GM11168 (cell line): ENCODE measurements at regions not wholly inside any gene's neighbourhood (a gene's known extent, or its start where the extent isn't known, plus 50 kb on each side); places are given as distances from the start of the nearest gene placed in this dataset.
"Not testable (repeated sequence)": the region's sequence is repeated elsewhere in the genome, so short reads cannot be mapped to it uniquely, and the experiment has no call there.

Experiments used
- in situ Hi-C: fragments of 300-500 bp; cut with MboI; formaldehyde crosslinking; loops from one replicate; pipeline ENCODE4 v1.12.0; 2022; ENCODE audit warnings: low sequenced_read_pairs; ENCODE audit not compliant: unreplicated experiment

DNA sequence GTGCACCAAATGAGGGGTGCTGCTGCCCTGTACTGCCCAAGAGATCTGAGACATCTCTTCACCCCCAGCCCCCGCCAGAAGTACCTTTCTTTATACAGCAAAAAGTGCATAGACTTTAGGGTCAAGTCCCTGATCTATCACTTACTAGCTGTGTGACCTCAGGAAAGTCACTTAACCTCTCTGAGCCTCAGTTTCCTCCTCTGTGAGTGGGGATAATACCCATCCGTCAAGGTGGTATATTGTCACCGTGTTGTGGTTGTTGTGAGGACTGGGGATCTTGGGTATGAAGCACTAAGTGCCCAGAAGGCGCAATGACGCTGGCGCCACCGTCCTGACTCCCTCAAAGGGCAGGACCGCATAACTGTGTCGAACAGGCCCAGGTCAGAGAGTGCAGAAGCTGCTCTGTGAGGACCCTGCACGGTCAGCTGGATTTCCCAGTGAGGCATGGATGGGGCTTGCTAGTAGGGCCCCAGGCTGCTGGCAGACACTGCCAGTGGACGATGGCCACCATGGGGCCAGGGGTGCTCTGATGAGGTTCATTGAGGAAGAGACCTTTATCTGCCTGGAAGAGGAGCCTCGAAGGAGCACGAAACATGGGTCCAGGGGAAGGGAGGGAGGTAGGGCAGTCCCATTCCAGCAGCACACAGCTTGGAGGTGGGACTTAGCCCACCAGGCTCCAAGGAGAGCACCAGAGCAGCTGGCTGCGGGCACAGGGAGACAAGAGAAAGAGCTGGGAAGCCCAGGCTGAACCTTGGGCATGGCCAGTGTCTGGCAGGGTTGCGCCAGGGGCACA, 61.8 kb upstream of the LAPTM4A start:
- in situ Hi-C loops: no loop called here

DNA sequence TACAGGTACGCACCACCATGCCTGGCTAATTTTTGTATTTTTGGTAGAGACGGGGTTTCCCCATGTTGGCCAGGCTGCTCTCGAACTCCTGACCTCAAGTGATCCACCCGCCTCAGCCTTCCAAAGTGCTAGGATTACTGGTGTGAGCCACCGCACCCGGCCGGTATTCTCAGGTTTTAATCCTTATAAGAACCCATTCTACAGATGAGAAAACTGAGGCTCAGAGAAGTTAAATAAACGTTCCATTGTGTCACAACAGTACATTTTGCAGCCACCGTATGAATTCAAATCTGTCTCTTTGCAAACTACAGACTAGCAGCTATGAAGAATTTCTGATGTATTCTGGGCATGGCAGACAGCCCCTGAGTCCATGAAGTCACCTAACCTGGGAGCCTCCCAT, 60.9 kb upstream of the LAPTM4A start:
- in situ Hi-C loops: not testable (repeated sequence)

DNA sequence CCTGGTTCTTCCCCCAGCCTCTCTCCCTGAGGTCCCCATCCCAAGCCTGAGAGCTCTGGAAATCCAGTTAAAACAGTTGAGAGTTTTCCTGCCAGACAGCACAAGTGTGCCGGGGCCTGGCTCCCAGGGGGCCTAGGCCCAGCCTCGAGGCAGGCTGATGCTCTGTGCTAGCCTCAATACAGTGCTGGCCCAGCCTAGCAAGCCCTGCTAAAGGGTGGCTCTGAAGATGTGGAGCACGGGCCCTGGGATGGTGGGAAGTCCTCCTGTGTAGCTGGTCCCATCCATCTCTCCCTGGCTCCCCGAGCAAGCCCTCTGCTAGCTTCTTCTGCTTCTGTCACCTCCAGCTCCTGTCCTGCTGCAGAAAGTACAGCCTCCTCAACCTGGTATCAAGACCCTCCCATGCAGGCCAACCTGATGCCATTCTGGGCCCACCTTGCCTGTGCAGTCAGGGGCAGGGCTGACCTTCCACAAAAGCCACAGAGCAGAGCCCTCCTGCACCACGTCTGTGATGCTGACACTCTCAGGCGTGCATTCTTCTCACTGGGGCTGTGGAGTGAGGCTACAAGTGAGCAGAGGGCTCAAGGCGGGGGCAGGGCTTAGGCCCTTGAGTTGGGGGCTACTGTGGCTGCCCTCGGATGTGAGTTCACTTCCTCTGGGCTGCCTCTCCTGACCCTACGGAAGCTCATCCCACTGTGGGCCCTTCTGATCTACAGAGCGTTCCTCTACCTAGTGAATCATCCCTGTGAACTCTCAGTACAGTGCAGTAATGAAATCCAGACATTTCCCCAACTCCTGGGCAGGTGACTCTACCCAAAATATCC, 60.1 kb upstream of the LAPTM4A start:
- in situ Hi-C loops: no loop called here

DNA sequence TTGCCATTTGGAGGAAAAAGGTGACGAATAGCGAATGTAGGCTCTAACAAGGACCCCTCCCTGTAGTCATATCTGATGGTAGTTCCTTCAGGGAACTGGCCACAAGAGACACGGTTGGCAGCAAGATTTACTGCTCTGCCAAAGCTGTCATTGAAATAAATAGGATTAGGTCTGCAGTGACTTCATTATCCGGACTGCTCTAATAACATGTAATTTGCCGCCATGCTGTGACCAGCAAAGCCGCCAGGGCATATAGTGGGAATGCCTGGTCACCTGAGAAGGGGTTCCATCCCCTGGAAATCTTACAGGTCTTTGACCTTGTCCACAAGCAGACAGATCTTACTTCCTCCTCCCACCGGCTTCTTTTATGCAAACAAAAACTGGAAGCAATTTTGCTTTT, 59.4 kb upstream of the LAPTM4A start:
- in situ Hi-C loops: no loop called here

DNA sequence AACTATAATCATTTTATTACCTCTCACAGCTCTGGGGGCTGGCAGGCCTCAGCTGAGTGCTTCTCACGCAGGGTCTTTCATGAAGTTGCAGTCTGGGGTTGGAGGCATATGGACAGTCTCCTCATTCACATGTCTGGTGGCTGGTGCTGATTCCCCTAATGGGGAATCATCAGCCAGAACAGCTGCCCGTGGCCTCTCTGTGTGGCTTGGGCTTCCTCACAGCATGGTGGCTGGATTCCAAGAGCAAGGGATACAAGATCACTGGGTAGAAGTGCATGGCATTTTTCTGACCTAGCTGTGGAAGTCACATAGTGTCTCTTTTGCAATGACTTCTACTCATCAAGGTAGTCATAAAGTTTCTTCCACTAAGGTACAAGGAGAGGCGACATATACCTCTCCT, 59.0 kb upstream of the LAPTM4A start:
- in situ Hi-C loops: no loop called here

DNA sequence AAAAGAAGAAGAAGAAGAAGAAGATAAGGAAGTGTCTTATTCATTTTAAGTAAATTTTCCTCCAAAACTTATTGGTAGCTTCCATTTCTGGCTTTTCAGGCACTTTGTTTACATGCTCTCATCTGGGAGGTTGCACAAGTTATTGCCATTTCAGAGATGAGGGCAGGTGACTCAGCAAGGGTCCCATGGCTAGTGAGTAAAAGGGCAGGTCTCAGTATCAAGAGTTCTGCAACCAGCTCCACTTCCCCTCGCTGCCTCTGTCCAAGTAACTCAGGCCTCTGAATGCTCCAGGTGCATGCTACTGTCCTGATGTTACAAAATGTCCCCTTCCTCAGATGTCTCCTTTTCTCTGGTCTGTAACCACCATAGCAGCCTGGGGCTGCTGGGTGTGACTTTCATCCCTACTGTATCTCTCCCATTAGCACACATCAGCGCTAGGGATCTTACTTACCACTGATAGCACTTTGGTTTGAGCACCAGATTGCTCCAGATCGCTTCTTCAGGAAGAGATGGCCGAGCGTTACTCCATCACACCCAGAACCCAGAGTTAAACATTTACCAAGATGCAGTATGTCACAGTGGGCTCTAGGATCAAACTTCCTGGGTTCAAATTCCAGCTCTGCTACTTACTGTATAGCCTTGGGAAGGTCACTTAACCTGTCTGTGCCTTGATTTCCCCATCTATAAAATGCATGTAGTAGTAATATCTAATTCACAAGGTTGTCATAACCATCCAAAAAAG, 57.4 kb upstream of the LAPTM4A start:
- in situ Hi-C loops: no loop called here

DNA sequence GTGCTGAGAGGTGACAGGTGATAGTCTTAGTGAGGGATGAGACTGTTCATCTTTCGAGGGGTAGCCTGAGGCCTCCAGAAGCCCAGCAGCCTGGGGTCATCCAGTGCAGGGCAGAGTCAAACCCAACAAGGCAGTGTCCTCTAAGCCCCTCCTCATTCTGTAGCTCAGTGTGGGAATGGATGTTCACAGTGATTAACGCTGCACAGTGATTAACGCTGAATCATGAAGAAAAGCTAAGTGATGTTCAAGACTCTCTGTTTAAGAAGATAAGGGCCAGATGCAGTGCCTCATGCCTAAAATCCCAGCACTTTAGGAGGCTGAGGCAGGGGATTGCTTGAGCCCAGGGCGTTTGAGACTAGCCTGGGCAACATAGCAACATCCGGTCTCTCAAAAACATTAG, 56.3 kb upstream of the LAPTM4A start:
- in situ Hi-C loops: no loop called here

DNA sequence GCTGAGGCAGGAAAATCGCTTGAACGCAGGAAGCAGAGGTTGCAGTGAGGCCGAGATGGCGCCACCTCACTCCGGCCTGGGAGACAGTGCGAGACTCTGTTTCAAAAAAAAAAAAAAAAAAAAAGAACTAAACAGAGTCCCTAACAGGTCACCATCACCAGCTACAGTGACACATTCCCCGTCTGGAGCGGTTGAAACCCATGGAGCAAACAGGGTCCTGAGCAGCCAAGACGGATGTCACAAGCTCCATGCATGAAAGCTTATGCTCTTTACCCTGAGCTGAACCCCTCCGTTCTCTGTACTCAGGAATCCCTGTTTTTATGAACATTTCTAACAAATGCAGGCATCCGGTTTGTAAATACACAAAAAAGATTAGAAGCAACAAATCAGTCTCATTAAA, 55.9 kb upstream of the LAPTM4A start:
- in situ Hi-C loops: no loop called here

DNA sequence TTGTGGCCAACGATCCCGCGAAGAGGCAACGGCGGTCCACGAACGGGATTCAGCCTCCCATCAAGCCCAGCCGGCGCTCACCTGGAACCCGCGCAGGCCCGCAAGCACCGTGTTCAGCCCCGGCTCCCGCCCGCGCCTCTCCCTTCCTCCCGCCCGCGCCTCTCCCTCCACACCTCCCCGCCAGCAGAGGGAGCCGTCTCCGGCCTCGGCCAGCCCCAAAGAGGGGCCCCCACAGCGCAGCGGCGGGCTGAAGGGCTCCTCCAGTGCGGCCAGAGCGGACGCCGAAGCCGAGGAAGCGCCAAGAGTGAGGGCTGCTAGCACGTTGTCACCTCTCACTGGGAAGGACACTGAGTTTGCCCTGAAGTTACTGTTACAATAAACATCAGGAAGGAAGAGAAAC, 55.3 kb upstream of the LAPTM4A start:
- in situ Hi-C loops: no loop called here

DNA sequence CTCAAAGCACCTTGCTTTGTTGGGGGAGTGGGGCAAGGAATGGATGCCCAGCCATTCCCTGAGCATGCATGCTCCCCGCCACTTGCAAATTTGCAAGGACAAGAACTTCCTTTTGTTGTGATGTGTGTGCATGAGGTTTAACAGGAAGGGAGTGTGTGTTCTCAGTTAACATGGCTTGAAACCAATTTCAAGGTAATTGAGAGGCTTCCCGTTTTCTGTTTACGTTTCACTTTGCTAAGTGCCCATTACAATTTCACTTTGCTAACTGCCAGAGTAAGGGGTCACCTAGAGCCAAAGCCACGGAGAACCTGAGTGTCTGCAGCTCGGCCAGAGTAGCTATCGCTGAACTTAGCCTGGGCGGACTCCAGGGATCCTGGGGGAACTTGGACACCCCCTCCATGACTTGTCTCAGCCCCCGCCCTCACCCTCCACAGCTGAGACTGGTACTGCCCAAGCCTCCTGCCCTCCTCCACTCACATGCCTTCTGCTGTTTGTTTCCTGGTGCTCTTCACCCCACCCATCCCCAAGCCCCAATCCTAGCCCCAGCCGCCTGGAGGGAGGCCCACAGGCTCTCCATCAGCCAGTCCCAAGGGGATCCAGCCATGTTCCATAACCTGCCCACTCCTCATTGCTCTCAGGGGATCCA, 53.6 kb upstream of the LAPTM4A start:
- in situ Hi-C loops: no loop called here

DNA sequence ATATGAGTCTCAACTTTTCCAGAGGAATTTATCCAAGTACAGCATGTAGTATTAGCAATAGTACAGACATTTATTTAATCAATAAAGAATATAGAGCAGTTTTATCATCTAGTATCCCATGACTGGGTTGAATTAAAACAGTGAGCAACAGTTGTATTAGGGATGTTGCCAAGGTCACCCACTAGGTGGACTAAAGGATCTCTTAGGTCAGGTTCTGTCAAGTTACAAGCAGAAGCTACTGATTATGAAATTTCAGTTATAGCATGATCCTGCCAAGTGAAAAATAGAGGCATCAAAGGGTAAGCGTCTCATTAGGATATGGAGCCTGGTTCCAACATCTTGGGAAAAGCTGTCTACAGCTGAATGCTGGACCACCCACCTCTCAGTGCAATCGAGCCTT, 52.1 kb upstream of the LAPTM4A start:
- in situ Hi-C loops: no loop called here
